ENCODE measurements at regions not wholly inside any gene's neighbourhood (a gene's known extent, or its start where the extent isn't known, plus 50 kb on each side); places are given as distances from the start of the nearest gene placed in this dataset.
"Not testable (repeated sequence)": the region's sequence is repeated elsewhere in the genome, so short reads cannot be mapped to it uniquely, and the experiment has no call there.

DNA sequence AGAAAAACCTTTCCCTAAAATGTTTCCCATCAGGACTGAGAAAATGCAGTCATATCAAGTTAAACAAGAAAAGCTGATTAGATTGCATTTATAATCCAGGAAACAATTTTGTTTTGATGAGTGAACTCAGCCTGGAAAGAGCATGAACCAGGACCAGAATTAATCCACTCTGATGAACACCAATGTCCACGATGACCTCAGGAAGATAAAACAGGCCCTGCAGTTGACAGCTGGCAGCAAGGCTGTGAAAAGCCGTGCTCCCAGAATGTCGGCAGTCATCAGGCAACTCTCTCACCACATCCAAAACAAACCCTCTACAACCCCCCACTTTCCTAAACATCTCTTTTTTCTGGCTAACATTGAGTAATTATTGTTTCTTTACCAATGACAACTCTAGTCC, 74.0 kb upstream of the PROKR2 start (continued):
- TF ChIP-seq PBX3 (IDR thresholded peaks at IDR 0.05) = no peak
- TF ChIP-seq, protein P1, sequence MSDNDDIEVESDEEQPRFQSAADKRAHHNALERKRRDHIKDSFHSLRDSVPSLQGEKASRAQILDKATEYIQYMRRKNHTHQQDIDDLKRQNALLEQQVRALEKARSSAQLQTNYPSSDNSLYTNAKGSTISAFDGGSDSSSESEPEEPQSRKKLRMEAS (IDR thresholded peaks at IDR 0.05; ENCODE audit: low read depth) = no peak
- TF ChIP-seq JUND (IDR thresholded peaks at IDR 0.05) = no peak
- no peak for TF ChIP-seq YY1 (IDR thresholded peaks at IDR 0.05; ENCODE audit: low read depth)
- no peak for TF ChIP-seq ZBTB33 (IDR thresholded peaks at IDR 0.05; ENCODE audit: borderline replicate concordance, low read depth)
- TF ChIP-seq, protein P2, sequence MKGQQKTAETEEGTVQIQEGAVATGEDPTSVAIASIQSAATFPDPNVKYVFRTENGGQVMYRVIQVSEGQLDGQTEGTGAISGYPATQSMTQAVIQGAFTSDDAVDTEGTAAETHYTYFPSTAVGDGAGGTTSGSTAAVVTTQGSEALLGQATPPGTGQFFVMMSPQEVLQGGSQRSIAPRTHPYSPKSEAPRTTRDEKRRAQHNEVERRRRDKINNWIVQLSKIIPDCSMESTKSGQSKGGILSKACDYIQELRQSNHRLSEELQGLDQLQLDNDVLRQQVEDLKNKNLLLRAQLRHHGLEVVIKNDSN (IDR thresholded peaks at IDR 0.05; ENCODE audit: borderline replicate concordance, low read depth) = no peak
- TF ChIP-seq MXI1 (IDR thresholded peaks at IDR 0.05; ENCODE audit: low read depth, low read length) = peak; percentile 84
- TF ChIP-seq USF2 (IDR thresholded peaks at IDR 0.05; ENCODE audit: borderline replicate concordance, low read depth, low read length) = no peak
- TF ChIP-seq, protein P3, sequence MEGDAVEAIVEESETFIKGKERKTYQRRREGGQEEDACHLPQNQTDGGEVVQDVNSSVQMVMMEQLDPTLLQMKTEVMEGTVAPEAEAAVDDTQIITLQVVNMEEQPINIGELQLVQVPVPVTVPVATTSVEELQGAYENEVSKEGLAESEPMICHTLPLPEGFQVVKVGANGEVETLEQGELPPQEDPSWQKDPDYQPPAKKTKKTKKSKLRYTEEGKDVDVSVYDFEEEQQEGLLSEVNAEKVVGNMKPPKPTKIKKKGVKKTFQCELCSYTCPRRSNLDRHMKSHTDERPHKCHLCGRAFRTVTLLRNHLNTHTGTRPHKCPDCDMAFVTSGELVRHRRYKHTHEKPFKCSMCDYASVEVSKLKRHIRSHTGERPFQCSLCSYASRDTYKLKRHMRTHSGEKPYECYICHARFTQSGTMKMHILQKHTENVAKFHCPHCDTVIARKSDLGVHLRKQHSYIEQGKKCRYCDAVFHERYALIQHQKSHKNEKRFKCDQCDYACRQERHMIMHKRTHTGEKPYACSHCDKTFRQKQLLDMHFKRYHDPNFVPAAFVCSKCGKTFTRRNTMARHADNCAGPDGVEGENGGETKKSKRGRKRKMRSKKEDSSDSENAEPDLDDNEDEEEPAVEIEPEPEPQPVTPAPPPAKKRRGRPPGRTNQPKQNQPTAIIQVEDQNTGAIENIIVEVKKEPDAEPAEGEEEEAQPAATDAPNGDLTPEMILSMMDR (IDR thresholded peaks at IDR 0.05) = no peak
- TF ChIP-seq TEAD4 (IDR thresholded peaks at IDR 0.05; ENCODE audit: borderline replicate concordance, insufficient read depth) = no peak
- TF ChIP-seq FOXJ3 (CRISPR knock-in tag; IDR thresholded peaks at IDR 0.05) = no peak
- no peak for TF ChIP-seq EZH2phosphoT487 (IDR thresholded peaks at IDR 0.05; ENCODE audit: borderline replicate concordance, low read depth)
- no peak for TF ChIP-seq FOXM1 (IDR thresholded peaks at IDR 0.05; ENCODE audit: low read depth)
- TF ChIP-seq EP300 (IDR thresholded peaks at IDR 0.05; ENCODE audit: borderline replicate concordance in 1 of 2, low read depth in 1 of 2, low read length in 1 of 2) = peak in 1 of 2 experiments; percentile 83; a peak in 2 of 4 replicates

- H3K4me3 ChIP-seq (ENCODE audit: low read depth in 2 of 2, low read length in 1 of 2); H3F3A ChIP-seq (replicated peaks; ENCODE audit: insufficient read depth); DNase-seq; H3K27me3 ChIP-seq (ENCODE audit: insufficient read depth); POLR2A ChIA-PET; H3K9me3 ChIP-seq; H3K27ac ChIP-seq (ENCODE audit: low read depth in 2 of 2, low read length in 1 of 2); H3K79me2 ChIP-seq (ENCODE audit: insufficient read depth); H3K36me3 ChIP-seq (replicated peaks in 1 of 2; ENCODE audit: control insufficient read depth in 1 of 2, insufficient read depth in 2 of 2, low read length in 1 of 2); H2AFZ ChIP-seq (ENCODE audit: low read depth); H3K9ac ChIP-seq; H3K4me2 ChIP-seq; H4K20me1 ChIP-seq (ENCODE audit: insufficient read depth); H3K9me2 ChIP-seq: not testable (repeated sequence)
- H3K4me1 ChIP-seq (ENCODE audit: control insufficient read depth in 1 of 2, insufficient read depth in 2 of 2, low read depth in 1 of 2, low read length in 1 of 2) = peaks cover 0 to 14% of the 10 kb centered on the region in 2 experiments; a peak in 2 of 4 replicates
- CTCF ChIA-PET = interaction anchor here (1.2 to 1.3 kb wide), 2 partner anchors 14 to 61 kb away, joined by 3 read pairs; no protein-coding TSS in a partner anchor
- 32% methylated on average over 3 of the region's 3 CpGs for WGBS (ENCODE audit: low lambda C conversion rate)
Measured at GRCh38 chr20:5386846-5387245, 70.1 kb upstream of the PROKR2 start.

- H3K27me3 ChIP-seq (ENCODE audit: insufficient read depth); H4K20me1 ChIP-seq (ENCODE audit: insufficient read depth); H2AFZ ChIP-seq (ENCODE audit: low read depth); H3K4me1 ChIP-seq (ENCODE audit: control insufficient read depth in 1 of 2, insufficient read depth in 2 of 2, low read depth in 1 of 2, low read length in 1 of 2); H3K9ac ChIP-seq; H3K4me2 ChIP-seq; DNase-seq; H3K36me3 ChIP-seq (replicated peaks in 1 of 2; ENCODE audit: control insufficient read depth in 1 of 2, insufficient read depth in 2 of 2, low read length in 1 of 2); H3K27ac ChIP-seq (ENCODE audit: low read depth in 2 of 2, low read length in 1 of 2); POLR2A ChIA-PET; H3K4me3 ChIP-seq (ENCODE audit: low read depth in 2 of 2, low read length in 1 of 2); H3F3A ChIP-seq (replicated peaks; ENCODE audit: insufficient read depth); H3K9me2 ChIP-seq; H3K79me2 ChIP-seq (ENCODE audit: insufficient read depth); H3K9me3 ChIP-seq: not testable (repeated sequence)
- CTCF ChIA-PET = interaction anchor here (1.0 to 2.3 kb wide), 2 partner anchors 65 to 176 kb away, joined by 3 to 11 read pairs; partner anchors contain the start of gene PROKR2
- 47% methylated on average over 5 of the region's 7 CpGs for WGBS (ENCODE audit: low lambda C conversion rate)
Measured at GRCh38 chr20:5381527-5381926, 64.8 kb upstream of the PROKR2 start.

Measured in SK-N-SH (cell line).